ENCODE measurements at regions not wholly inside any gene's neighbourhood (a gene's known extent, or its start where the extent isn't known, plus 50 kb on each side); places are given as distances from the start of the nearest gene placed in this dataset.
A peak's percentile ranks its signal among the peaks of the same experiment; 100 is the strongest.

- TF ChIP-seq PBX3 (IDR thresholded peaks at IDR 0.05; ENCODE audit: insufficient replicate concordance, low read depth, low read length) (no peak), SIN3A (IDR thresholded peaks at IDR 0.05; ENCODE audit: low read depth, low read length) (no peak), CEBPB (IDR thresholded peaks at IDR 0.05; ENCODE audit: borderline replicate concordance in 1 of 2, low read depth in 2 of 2, low read length in 2 of 2) (no peak), HCFC1 (IDR thresholded peaks at IDR 0.05; ENCODE audit: low read length) (no peak), ZBED1 (IDR thresholded peaks at IDR 0.05; ENCODE audit: borderline replicate concordance) (0 out of 2 replicates have a peak, but pooled peaks have one; percentile 17), RUNX3 (IDR thresholded peaks at IDR 0.05; ENCODE audit: low read length) (peak; percentile 80), SIX5 (IDR thresholded peaks at IDR 0.05; ENCODE audit: low read depth, low read length, severe bottlenecking) (no peak), POU2F2 (IDR thresholded peaks at IDR 0.05; ENCODE audit: borderline replicate concordance, low read depth, low read length) (peak; percentile 54; the same call in 1 of the 3 replicates), SRF (IDR thresholded peaks at IDR 0.05; ENCODE audit: low read depth in 2 of 2, low read length in 2 of 2) (peak in 1 of 2 experiments; percentile 76; a peak in 1 of 4 replicates), NFIC (IDR thresholded peaks at IDR 0.05; ENCODE audit: low read depth, low read length) (peak; percentile 90), NFYA (IDR thresholded peaks at IDR 0.05; ENCODE audit: borderline replicate concordance, low read depth, low read length) (no peak), GATAD2B (conservative IDR thresholded peaks at IDR 0.05; ENCODE audit: low read depth) (no peak), RAD21 (IDR thresholded peaks at IDR 0.05; ENCODE audit: insufficient read depth, low read depth, low read length) (no peak), SKIL (IDR thresholded peaks at IDR 0.05; ENCODE audit: low read depth, poor library complexity, severe bottlenecking) (peak; percentile 59), ATF2 (IDR thresholded peaks at IDR 0.05; ENCODE audit: low read length) (peak; percentile 80), NRF1 (conservative IDR thresholded peaks at IDR 0.05; ENCODE audit: low read depth, low read length) (no peak), TBL1XR1 (IDR thresholded peaks at IDR 0.05; ENCODE audit: low read depth, low read length) (no peak; the same call in 1 of the 2 replicates), ZNF24 (IDR thresholded peaks at IDR 0.05) (0 out of 2 replicates have a peak, but pooled peaks have one; percentile 5), ZZZ3 (IDR thresholded peaks at IDR 0.05; ENCODE audit: control insufficient read depth, insufficient read length, low read depth) (no peak)
Measured at GRCh38 chr12:25005376-25005775, 56.5 kb upstream of the BCAT1 start (continued).
